GM19240 (cell line): ENCODE measurements at regions not wholly inside any gene's neighbourhood (a gene's known extent, or its start where the extent isn't known, plus 50 kb on each side); places are given as distances from the start of the nearest gene placed in this dataset.

Experiments
- DNase-seq: peaks from one replicate; pipeline ENCODE4 v3.0.0; 2011; ENCODE audit warnings: low spot score; ENCODE audit not compliant: insufficient read length

- no peak for DNase-seq
These were observed 191.6 kb upstream of the STT3B start for GRCh38 chr3:31341130-31341529.

GRCh38 chr3:31343075-31343474 is 189.7 kb upstream of the STT3B start:
- no peak for DNase-seq

GRCh38 chr3:31345581-31345980 is 187.1 kb upstream of the STT3B start:
- DNase-seq: no peak

GRCh38 chr3:31346542-31346979 is 186.2 kb upstream of the STT3B start:
- DNase-seq: no peak

GRCh38 chr3:31349001-31349748 is 183.6 kb upstream of the STT3B start:
- DNase-seq: no peak

GRCh38 chr3:31350307-31350706 is 182.4 kb upstream of the STT3B start:
- no peak for DNase-seq

- DNase-seq: no peak
These were observed 180.4 kb upstream of the STT3B start for GRCh38 chr3:31352331-31352730.

GRCh38 chr3:31353166-31353565 is 179.6 kb upstream of the STT3B start:
- no peak for DNase-seq

- DNase-seq: no peak
These were observed 178.4 kb upstream of the STT3B start for GRCh38 chr3:31354373-31354772.

- DNase-seq: no peak
These were observed 176.9 kb upstream of the STT3B start for GRCh38 chr3:31355807-31356206.

GRCh38 chr3:31356941-31357340 is 175.8 kb upstream of the STT3B start:
- no peak for DNase-seq

- DNase-seq: no peak
These were observed 175.3 kb upstream of the STT3B start for GRCh38 chr3:31357451-31357850.

GRCh38 chr3:31358473-31359070 is 174.2 kb upstream of the STT3B start:
- DNase-seq: no peak

GRCh38 chr3:31361371-31362273 is 171.1 kb upstream of the STT3B start:
- no peak for DNase-seq

- DNase-seq: no peak
These were observed 168.5 kb upstream of the STT3B start for GRCh38 chr3:31364188-31364587.

GRCh38 chr3:31364711-31365110 is 168.0 kb upstream of the STT3B start:
- no peak for DNase-seq

GRCh38 chr3:31367518-31367917 is 165.2 kb upstream of the STT3B start:
- DNase-seq: no peak

- DNase-seq: no peak
These were observed 162.9 kb upstream of the STT3B start for GRCh38 chr3:31369637-31370379.

GRCh38 chr3:31370380-31370666 is 162.4 kb upstream of the STT3B start:
- no peak for DNase-seq

- DNase-seq: no peak
These were observed 162.0 kb upstream of the STT3B start for GRCh38 chr3:31370681-31371080.

- DNase-seq: no peak
These were observed 161.1 kb upstream of the STT3B start for GRCh38 chr3:31371484-31372177.
